HG03175 (cell line): ENCODE measurements at regions not wholly inside any gene's neighbourhood (a gene's known extent, or its start where the extent isn't known, plus 50 kb on each side); places are given as distances from the start of the nearest gene placed in this dataset.
"Not testable (repeated sequence)": the region's sequence is repeated elsewhere in the genome, so short reads cannot be mapped to it uniquely, and the experiment has no call there.

Experiments
- ATAC-seq: cut with Tn5 transposase; IDR thresholded peaks from one replicate; pipeline ENCODE4 v1.9.1; 2021; ENCODE audit warnings: mild to moderate bottlenecking, moderate library complexity; ENCODE audit not compliant: unreplicated experiment

GRCh38 chr10:100660945-100661344 lies 84.4 kb upstream of the PAX2 start:
- ATAC-seq: no peak

- no peak for ATAC-seq
Measured at GRCh38 chr10:100661520-100661919, 83.9 kb upstream of the PAX2 start.

GRCh38 chr10:100662067-100662466 lies 83.3 kb upstream of the PAX2 start:
- ATAC-seq: no peak

GRCh38 chr10:100664316-100665149 lies 80.8 kb upstream of the PAX2 start:
- no peak for ATAC-seq

GRCh38 chr10:100666634-100667033 lies 78.7 kb upstream of the PAX2 start:
- ATAC-seq: not testable (repeated sequence)

GRCh38 chr10:100669616-100670015 lies 75.8 kb upstream of the PAX2 start:
- no peak for ATAC-seq

- ATAC-seq: no peak
Measured at GRCh38 chr10:100670368-100670767, 75.0 kb upstream of the PAX2 start.

GRCh38 chr10:100670828-100671479 lies 74.4 kb upstream of the PAX2 start:
- peak; percentile 49 for ATAC-seq

- ATAC-seq: no peak
Measured at GRCh38 chr10:100672199-100672598, 73.2 kb upstream of the PAX2 start.

- no peak for ATAC-seq
Measured at GRCh38 chr10:100677290-100677945, 68.0 kb upstream of the PAX2 start.

- no peak for ATAC-seq
Measured at GRCh38 chr10:100679327-100679726, 66.1 kb upstream of the PAX2 start.

- no peak for ATAC-seq
Measured at GRCh38 chr10:100683004-100683403, 62.4 kb upstream of the PAX2 start.

- no peak for ATAC-seq
Measured at GRCh38 chr10:100683545-100684300, 61.7 kb upstream of the PAX2 start.

- ATAC-seq: no peak
Measured at GRCh38 chr10:100684688-100685235, 60.6 kb upstream of the PAX2 start.

- no peak for ATAC-seq
Measured at GRCh38 chr10:100685331-100685730, 60.1 kb upstream of the PAX2 start.

GRCh38 chr10:100687143-100688003 lies 58.0 kb upstream of the PAX2 start:
- ATAC-seq: no peak

- ATAC-seq: no peak
Measured at GRCh38 chr10:100688201-100688600, 57.2 kb upstream of the PAX2 start.

- no peak for ATAC-seq
Measured at GRCh38 chr10:100693821-100694220, 51.6 kb upstream of the PAX2 start.
